Cardiac muscle cell (in vitro differentiated cells and primary cell): ENCODE measurements at regions not wholly inside any gene's neighbourhood (a gene's known extent, or its start where the extent isn't known, plus 50 kb on each side); places are given as distances from the start of the nearest gene placed in this dataset.

Experiments used
- DNase-seq, 2 donors: peaks; one replicate each; pipeline versions ENCODE4 v3.0.0 to v3.0.0-alpha.2; 2010 to 2017; ENCODE audit warnings: low read depth in 1 of 2, low spot score in 1 of 2
- H3K27ac ChIP-seq: fragments of 200-600 bp; sonication (generic); 2 replicates; pipeline ENCODE4 v1.5.1; 2016
- H3K27me3 ChIP-seq: fragments of 200-600 bp; sonication (generic); 2 replicates; pipeline ENCODE4 v1.6.0; 2016; ENCODE audit warnings: control low read depth
- H3K36me3 ChIP-seq: fragments of 200-600 bp; sonication (generic); 2 replicates; pipeline ENCODE4 v1.5.1; 2016; ENCODE audit warnings: control low read depth
- H3K4me1 ChIP-seq: fragments of 200-600 bp; sonication (generic); 2 replicates; pipeline ENCODE4 v1.8.1; 2017; ENCODE audit warnings: low read depth, mild to moderate bottlenecking, mixed run types
- H3K4me3 ChIP-seq: fragments of 200-600 bp; sonication (generic); 2 replicates; pipeline ENCODE4 v1.5.1; 2016; ENCODE audit warnings: mild to moderate bottlenecking
- H3K9me3 ChIP-seq: fragments of 200-600 bp; sonication (generic); 2 replicates; pipeline ENCODE4 v1.5.1; 2017; ENCODE audit warnings: low read depth, mild to moderate bottlenecking, control low read depth
- CTCF ChIP-seq: IDR thresholded peaks from 2 replicates; pipeline ENCODE4 v1.5.1; 2012; ENCODE audit warnings: low read depth, mild to moderate bottlenecking, low read length

- no peak for TF ChIP-seq CTCF
- no peaks in the 10 kb centered on the region for H3K27me3 ChIP-seq
- H3K4me3 ChIP-seq = no peak overlapping the region
- DNase-seq = no peak
- no peak overlapping the region for H3K27ac ChIP-seq
- H3K36me3 ChIP-seq = no peaks in the 10 kb centered on the region
- no peaks in the 10 kb centered on the region for H3K4me1 ChIP-seq
- H3K9me3 ChIP-seq = no peaks in the 10 kb centered on the region
These were observed 833.9 kb downstream of the FSTL5 start for GRCh38 chr4:161329852-161330251.

GRCh38 chr4:161321706-161322105, 842.1 kb downstream of the FSTL5 start:
- Histone ChIP-seq H3K27ac (no peak overlapping the region), H3K9me3 (no peaks in the 10 kb centered on the region), H3K4me3 (no peak overlapping the region), H3K27me3 (no peaks in the 10 kb centered on the region), H3K4me1 (no peaks in the 10 kb centered on the region), H3K36me3 (no peaks in the 10 kb centered on the region)
- DNase-seq = no peak
- TF ChIP-seq CTCF = no peak

- no peak for TF ChIP-seq CTCF
- H3K4me1 ChIP-seq = no peaks in the 10 kb centered on the region
- no peak overlapping the region for H3K27ac ChIP-seq
- H3K4me3 ChIP-seq = no peak overlapping the region
- H3K9me3 ChIP-seq = no peaks in the 10 kb centered on the region
- H3K27me3 ChIP-seq = no peaks in the 10 kb centered on the region
- no peaks in the 10 kb centered on the region for H3K36me3 ChIP-seq
- peak in 1 of 2 donors; percentile 57 for DNase-seq
These were observed 843.4 kb downstream of the FSTL5 start for GRCh38 chr4:161320377-161320776.

- Histone ChIP-seq H3K27ac (no peak overlapping the region), H3K27me3 (no peaks in the 10 kb centered on the region), H3K4me3 (no peak overlapping the region), H3K4me1 (no peaks in the 10 kb centered on the region), H3K9me3 (no peaks in the 10 kb centered on the region), H3K36me3 (no peaks in the 10 kb centered on the region)
- TF ChIP-seq CTCF = no peak
- no peak for DNase-seq
These were observed 846.8 kb downstream of the FSTL5 start for GRCh38 chr4:161317000-161317399.

GRCh38 chr4:161314371-161314770, 849.4 kb downstream of the FSTL5 start:
- no peaks in the 10 kb centered on the region for H3K9me3 ChIP-seq
- H3K36me3 ChIP-seq = no peaks in the 10 kb centered on the region
- H3K27ac ChIP-seq = no peak overlapping the region
- no peak overlapping the region for H3K4me3 ChIP-seq
- no peaks in the 10 kb centered on the region for H3K27me3 ChIP-seq
- DNase-seq = no peak
- no peak for TF ChIP-seq CTCF
- no peaks in the 10 kb centered on the region for H3K4me1 ChIP-seq

- Histone ChIP-seq H3K4me3 (no peak overlapping the region), H3K4me1 (no peaks in the 10 kb centered on the region), H3K27me3 (no peaks in the 10 kb centered on the region), H3K36me3 (no peaks in the 10 kb centered on the region), H3K9me3 (no peaks in the 10 kb centered on the region), H3K27ac (no peak overlapping the region)
- DNase-seq = no peak
- no peak for TF ChIP-seq CTCF
These were observed 860.2 kb downstream of the FSTL5 start for GRCh38 chr4:161303551-161303950.
